Mesenchymal stem cell (in vitro differentiated cells and primary cell): ENCODE measurements at regions not wholly inside any gene's neighbourhood (a gene's known extent, or its start where the extent isn't known, plus 50 kb on each side); places are given as distances from the start of the nearest gene placed in this dataset. TPM values are rescaled to one million over a fixed set of nuclear protein-coding genes. Genes with fewer than 3 reads are reported as not detected.

Experiments
- small RNA-seq: library from polyadenylated mRNA; stranded (forward); fragments of <200 nt; extraction: miRNeasy Mini kit (QIAGEN cat#:217004); gene quantifications from one replicate; pipeline ENCODE3, GENCODE V24; 2013; ENCODE audit warnings: low read depth

Small RNAs in the stretch of these regions (small RNA-seq; reads per million reads assigned to genes)
- gene AP000522.1, result not detected
